Suprapubic skin (tissue), 4 donors: ENCODE measurements at regions not wholly inside any gene's neighbourhood (a gene's known extent, or its start where the extent isn't known, plus 50 kb on each side); places are given as distances from the start of the nearest gene placed in this dataset.
A peak's percentile ranks its signal among the peaks of the same experiment; 100 is the strongest.

Experiments used
- DNase-seq, 2 donors: peaks; one replicate each; pipeline ENCODE4 v3.0.0-alpha.2; 2019; ENCODE audit warnings: low spot score in 2 of 2
- H3K27ac ChIP-seq: fragments of 200-600 bp; sonication (generic); one replicate; pipeline ENCODE4 v1.5.1; 2019
- H3K27me3 ChIP-seq: fragments of 200-600 bp; sonication (generic); one replicate; pipeline ENCODE4 v1.5.1; 2019
- H3K36me3 ChIP-seq: fragments of 200-600 bp; sonication (generic); one replicate; pipeline ENCODE4 v1.5.1; 2019
- H3K4me1 ChIP-seq: fragments of 200-600 bp; sonication (generic); one replicate; pipeline ENCODE4 v1.5.1; 2019
- H3K4me3 ChIP-seq: fragments of 200-600 bp; sonication (generic); one replicate; pipeline ENCODE4 v1.5.1; 2019; ENCODE audit warnings: mild to moderate bottlenecking
- H3K9me3 ChIP-seq: fragments of 200-600 bp; sonication (generic); one replicate; pipeline ENCODE4 v1.5.1; 2019
- CTCF ChIP-seq, 2 donors: fragments of 200-600 bp in 1 of 2; fragments of 450-650 bp in 1 of 2; sonication (generic) in 1 of 2; IDR thresholded peaks; one replicate each; pipeline ENCODE4 v1.5.1; 2016 to 2019; ENCODE audit warnings: antibody characterized with exemption in 2 of 2, mild to moderate bottlenecking in 1 of 2, moderate library complexity in 1 of 2
- EP300 ChIP-seq: sonication (generic); formaldehyde crosslinking; IDR thresholded peaks from one replicate; pipeline ENCODE4 v1.6.1; 2017; ENCODE audit warnings: antibody characterized with exemption
- POLR2A ChIP-seq, 2 donors: fragments of 450-650 bp; IDR thresholded peaks; one replicate each; pipeline ENCODE4 v1.6.1; 2017; ENCODE audit warnings: antibody characterized with exemption in 2 of 2, mild to moderate bottlenecking in 2 of 2, moderate library complexity in 2 of 2
- POLR2AphosphoS5 ChIP-seq, 3 donors: sonication (generic); formaldehyde crosslinking; IDR thresholded peaks; one replicate each; pipeline ENCODE4 v1.6.1; 2017; ENCODE audit warnings: antibody characterized with exemption in 3 of 3
- WGBS: methylation state at CpG from one replicate; pipeline ENCODE4 v1.1.5; 2018; 5-methylcytosine and 5-hydroxymethylcytosine counted together

- 85% methylated on average over 5 of the region's 5 CpGs for WGBS
- Histone ChIP-seq H3K9me3 (no peaks in the 10 kb centered on the region), H3K27ac (no peak overlapping the region)
Observed at GRCh38 chr3:9301091-9301490, 51.6 kb upstream of the SRGAP3 start.

DNA sequence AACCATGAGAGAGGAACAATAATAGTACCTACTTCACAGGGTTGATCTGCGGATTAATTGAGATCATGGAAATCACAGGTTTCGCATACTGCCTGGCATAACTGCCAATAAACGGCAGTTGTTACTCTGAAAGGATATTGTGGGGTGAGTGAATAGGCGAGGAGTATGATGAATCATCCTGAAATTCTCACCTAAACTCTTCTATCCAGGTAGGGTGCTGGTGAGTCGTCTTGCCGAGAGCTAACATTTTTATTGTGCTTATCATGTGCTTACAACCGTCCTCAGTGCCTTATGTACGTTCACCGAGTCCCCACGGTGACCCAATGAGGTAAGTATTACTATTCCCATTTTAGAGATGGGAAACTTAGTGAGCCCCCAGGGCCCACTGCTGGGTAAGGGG is 52.4 kb upstream of the SRGAP3 start:
- H3K4me3 ChIP-seq, result peak overlapping the region; percentile 36
- DNase-seq, result no peak
- 57% methylated on average over 10 of the region's 10 CpGs for WGBS
- no peak overlapping the region for H3K27ac ChIP-seq
- H3K36me3 ChIP-seq, result no peaks in the 10 kb centered on the region
- TF ChIP-seq POLR2AphosphoS5 (IDR thresholded peaks at IDR 0.05) (no peak), CTCF (IDR thresholded peaks at IDR 0.05) (no peak), POLR2A (IDR thresholded peaks at IDR 0.05) (no peak), EP300 (no peak)
- no peaks in the 10 kb centered on the region for H3K9me3 ChIP-seq
- H3K4me1 ChIP-seq, result peaks cover 7% of the 10 kb centered on the region
- no peaks in the 10 kb centered on the region for H3K27me3 ChIP-seq

More at GRCh38 chr3:9301091-9301490, 51.6 kb upstream of the SRGAP3 start:
- no peaks in the 10 kb centered on the region for H3K36me3 ChIP-seq
- no peak overlapping the region for H3K4me3 ChIP-seq
- no peak for TF ChIP-seq EP300
- TF ChIP-seq POLR2AphosphoS5 (IDR thresholded peaks at IDR 0.05), result no peak
- TF ChIP-seq POLR2A (IDR thresholded peaks at IDR 0.05), result no peak
- no peak for TF ChIP-seq CTCF (IDR thresholded peaks at IDR 0.05)
- H3K4me1 ChIP-seq, result peaks cover 7% of the 10 kb centered on the region
- DNase-seq, result no peak
- no peaks in the 10 kb centered on the region for H3K27me3 ChIP-seq

DNA sequence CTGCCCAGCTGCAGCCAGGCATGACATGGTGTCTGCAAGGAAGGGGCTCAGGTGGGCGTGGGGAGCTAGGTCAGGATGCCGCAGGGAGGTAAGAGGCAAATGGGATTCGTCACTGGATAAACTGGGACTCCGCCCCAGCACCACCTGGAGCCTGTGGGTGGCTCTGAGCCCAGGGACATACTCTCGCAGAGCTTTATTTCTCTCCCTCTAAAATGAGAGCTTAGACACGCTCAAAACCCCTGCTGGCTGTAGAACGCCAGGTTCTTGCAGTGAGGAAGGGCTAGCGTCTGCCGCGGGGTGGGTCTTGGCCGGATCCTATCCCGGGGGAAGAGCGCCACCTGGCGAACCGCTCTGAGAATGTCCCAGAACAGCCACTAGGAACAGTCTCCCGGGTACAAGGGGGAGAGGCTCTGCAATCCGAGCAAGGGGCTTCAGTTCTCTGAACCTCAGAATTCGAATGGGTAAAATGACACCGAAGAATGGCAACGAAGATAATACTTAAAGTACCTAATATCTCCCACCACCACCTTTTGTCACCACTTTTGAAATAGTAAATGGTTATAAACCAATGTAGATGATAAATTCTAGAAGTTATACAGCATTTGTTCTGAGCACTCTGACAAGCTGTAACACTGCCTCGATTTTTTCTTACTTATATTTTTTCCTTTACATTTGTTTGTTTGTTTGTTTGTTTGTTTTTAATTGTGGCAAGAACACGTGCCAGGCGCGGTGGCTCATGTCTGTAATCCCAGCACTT is 53.2 kb upstream of the SRGAP3 start:
- peak; percentile 80 to 84 for DNase-seq
- no peak overlapping the region for H3K27ac ChIP-seq
- no peaks in the 10 kb centered on the region for H3K9me3 ChIP-seq
- TF ChIP-seq CTCF (IDR thresholded peaks at IDR 0.05), result peak; percentile 86 to 92
- TF ChIP-seq EP300, result no peak
- peak overlapping the region; percentile 36 for H3K4me3 ChIP-seq
- peaks cover 7% of the 10 kb centered on the region for H3K4me1 ChIP-seq
- H3K27me3 ChIP-seq, result no peaks in the 10 kb centered on the region
- WGBS, result 20% methylated on average over 21 of the region's 24 CpGs
- H3K36me3 ChIP-seq, result no peaks in the 10 kb centered on the region

- WGBS, result 98% methylated on average over 3 of the region's 3 CpGs
- Histone ChIP-seq H3K27ac (no peak overlapping the region), H3K27me3 (no peaks in the 10 kb centered on the region), H3K4me3 (no peak overlapping the region), H3K9me3 (no peaks in the 10 kb centered on the region), H3K4me1 (no peaks in the 10 kb centered on the region), H3K36me3 (no peaks in the 10 kb centered on the region)
- DNase-seq, result no peak
- no peak for TF ChIP-seq CTCF (IDR thresholded peaks at IDR 0.05)
- no peak for TF ChIP-seq EP300
- no peak for TF ChIP-seq POLR2A (IDR thresholded peaks at IDR 0.05)
- TF ChIP-seq POLR2AphosphoS5 (IDR thresholded peaks at IDR 0.05), result no peak
Observed at GRCh38 chr3:9308298-9308990, 54.4 kb upstream of the THUMPD3 start.

GRCh38 chr3:9310043-9310442 is 52.8 kb upstream of the THUMPD3 start:
- TF ChIP-seq CTCF (IDR thresholded peaks at IDR 0.05) (no peak), EP300 (no peak), POLR2A (IDR thresholded peaks at IDR 0.05) (no peak), POLR2AphosphoS5 (IDR thresholded peaks at IDR 0.05) (no peak)
- Histone ChIP-seq H3K27ac (no peak overlapping the region), H3K9me3 (no peaks in the 10 kb centered on the region), H3K27me3 (no peaks in the 10 kb centered on the region), H3K4me1 (no peaks in the 10 kb centered on the region), H3K4me3 (no peak overlapping the region), H3K36me3 (no peaks in the 10 kb centered on the region)
- no peak for DNase-seq
- WGBS, result 90% methylated on average over 3 of the region's 3 CpGs
